ENCODE measurements at regions not wholly inside any gene's neighbourhood (a gene's known extent, or its start where the extent isn't known, plus 50 kb on each side); places are given as distances from the start of the nearest gene placed in this dataset.

GRCh38 chr11:114784891-114785290 is 106.6 kb downstream of the NXPE2 start:
- TF ChIP-seq CTCF (IDR thresholded peaks at IDR 0.05; ENCODE audit: control extremely low read depth, extremely low read depth, low read depth, missing control alignments), result no peak
- DNase-seq (ENCODE audit: extremely low spot score), result no peak
- CTCF ChIA-PET, result interaction anchor here (0.8 to 2.9 kb wide), 2 partner anchors 10 to 19 kb away, joined by 3 to 11 read pairs; no protein-coding TSS in a partner anchor
- POLR2A ChIA-PET, result no interaction called here

- no peak for DNase-seq (ENCODE audit: extremely low spot score)
- TF ChIP-seq CTCF (IDR thresholded peaks at IDR 0.05; ENCODE audit: control extremely low read depth, extremely low read depth, low read depth, missing control alignments), result no peak
- ChIA-PET POLR2A (no interaction called here), CTCF (no interaction called here)
These were observed 107.5 kb downstream of the NXPE2 start for GRCh38 chr11:114785820-114786219.

GRCh38 chr11:114787126-114787525 is 108.8 kb downstream of the NXPE2 start:
- ChIA-PET POLR2A (no interaction called here), CTCF (no interaction called here)
- no peak for TF ChIP-seq CTCF (IDR thresholded peaks at IDR 0.05; ENCODE audit: control extremely low read depth, extremely low read depth, low read depth, missing control alignments)
- DNase-seq (ENCODE audit: extremely low spot score), result no peak

- CTCF ChIA-PET, result no interaction called here
These were observed 112.6 kb downstream of the NXPE2 start for GRCh38 chr11:114790910-114791309.

GRCh38 chr11:114794048-114794684 is 115.8 kb downstream of the NXPE2 start:
- no peak for DNase-seq (ENCODE audit: extremely low spot score)
- ChIA-PET CTCF (no interaction called here), POLR2A (no interaction called here)
- no peak for TF ChIP-seq CTCF (IDR thresholded peaks at IDR 0.05; ENCODE audit: control extremely low read depth, extremely low read depth, low read depth, missing control alignments)

More at GRCh38 chr11:114790910-114791309, 112.6 kb downstream of the NXPE2 start:
- no peak for TF ChIP-seq CTCF (IDR thresholded peaks at IDR 0.05; ENCODE audit: control extremely low read depth, extremely low read depth, low read depth, missing control alignments)
- no peak for DNase-seq (ENCODE audit: extremely low spot score)
- POLR2A ChIA-PET, result no interaction called here

- TF ChIP-seq CTCF (IDR thresholded peaks at IDR 0.05; ENCODE audit: control extremely low read depth, extremely low read depth, low read depth, missing control alignments), result no peak
- ChIA-PET POLR2A (no interaction called here), CTCF (no interaction called here)
- no peak for DNase-seq (ENCODE audit: extremely low spot score)
These were observed 118.8 kb downstream of the NXPE2 start for GRCh38 chr11:114796954-114797721.

Data from GM10248 (cell line).